ENCODE measurements at regions not wholly inside any gene's neighbourhood (a gene's known extent, or its start where the extent isn't known, plus 50 kb on each side); places are given as distances from the start of the nearest gene placed in this dataset.

DNA sequence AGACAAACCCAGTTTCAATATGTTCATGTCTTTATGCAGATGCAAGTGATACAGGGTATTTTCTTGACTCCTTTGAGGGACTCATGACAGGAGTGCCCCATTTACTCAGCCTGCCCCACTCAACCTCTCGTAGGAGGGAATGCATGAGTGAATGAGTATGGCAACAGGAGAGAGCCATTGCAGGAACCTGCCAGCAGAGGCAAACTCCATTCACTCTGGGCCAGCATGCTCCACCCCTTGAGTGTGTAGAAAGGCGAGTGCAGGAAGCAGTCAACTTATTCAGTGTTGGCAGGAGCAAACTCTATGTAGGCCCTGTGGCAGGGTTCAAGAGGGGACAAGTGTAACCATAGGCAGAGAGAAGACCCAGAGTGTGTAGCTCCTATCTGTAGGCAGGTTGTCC lies 1526.3 kb downstream of the PLA2G4A start:
- TF ChIP-seq, protein P1, sequence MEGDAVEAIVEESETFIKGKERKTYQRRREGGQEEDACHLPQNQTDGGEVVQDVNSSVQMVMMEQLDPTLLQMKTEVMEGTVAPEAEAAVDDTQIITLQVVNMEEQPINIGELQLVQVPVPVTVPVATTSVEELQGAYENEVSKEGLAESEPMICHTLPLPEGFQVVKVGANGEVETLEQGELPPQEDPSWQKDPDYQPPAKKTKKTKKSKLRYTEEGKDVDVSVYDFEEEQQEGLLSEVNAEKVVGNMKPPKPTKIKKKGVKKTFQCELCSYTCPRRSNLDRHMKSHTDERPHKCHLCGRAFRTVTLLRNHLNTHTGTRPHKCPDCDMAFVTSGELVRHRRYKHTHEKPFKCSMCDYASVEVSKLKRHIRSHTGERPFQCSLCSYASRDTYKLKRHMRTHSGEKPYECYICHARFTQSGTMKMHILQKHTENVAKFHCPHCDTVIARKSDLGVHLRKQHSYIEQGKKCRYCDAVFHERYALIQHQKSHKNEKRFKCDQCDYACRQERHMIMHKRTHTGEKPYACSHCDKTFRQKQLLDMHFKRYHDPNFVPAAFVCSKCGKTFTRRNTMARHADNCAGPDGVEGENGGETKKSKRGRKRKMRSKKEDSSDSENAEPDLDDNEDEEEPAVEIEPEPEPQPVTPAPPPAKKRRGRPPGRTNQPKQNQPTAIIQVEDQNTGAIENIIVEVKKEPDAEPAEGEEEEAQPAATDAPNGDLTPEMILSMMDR (IDR thresholded peaks at IDR 0.05; ENCODE audit: low read depth, low read length), result no peak
- TF ChIP-seq EZH2phosphoT487 (IDR thresholded peaks at IDR 0.05; ENCODE audit: low read depth), result no peak

Measured in OCI-LY3 (cell line).